NCI-H69 (cell line): ENCODE measurements at regions not wholly inside any gene's neighbourhood (a gene's known extent, or its start where the extent isn't known, plus 50 kb on each side); places are given as distances from the start of the nearest gene placed in this dataset.

Experiments used
- DNase-seq: peaks from one replicate; lab custom pipeline; 2025; lab: John Stamatoyannopoulos, UW

- no peak for DNase-seq
Observed at GRCh38 chr2:215717501-215718381, 281.9 kb upstream of the FN1 start.

GRCh38 chr2:215716956-215717355, 281.1 kb upstream of the FN1 start:
- no peak for DNase-seq

GRCh38 chr2:215712871-215713790, 277.3 kb upstream of the FN1 start:
- no peak for DNase-seq

GRCh38 chr2:215712219-215712868, 276.5 kb upstream of the FN1 start:
- no peak for DNase-seq

GRCh38 chr2:215711471-215712034, 275.7 kb upstream of the FN1 start:
- no peak for DNase-seq

- DNase-seq = no peak
Observed at GRCh38 chr2:215707608-215708007, 271.7 kb upstream of the FN1 start.

GRCh38 chr2:215705771-215706361, 270.0 kb upstream of the FN1 start:
- no peak for DNase-seq

- DNase-seq = no peak
Observed at GRCh38 chr2:215705281-215705680, 269.4 kb upstream of the FN1 start.

- DNase-seq = no peak
Observed at GRCh38 chr2:215702116-215702902, 266.4 kb upstream of the FN1 start.

GRCh38 chr2:215699700-215700538, 264.1 kb upstream of the FN1 start:
- DNase-seq = no peak

GRCh38 chr2:215699018-215699417, 263.1 kb upstream of the FN1 start:
- no peak for DNase-seq

- no peak for DNase-seq
Observed at GRCh38 chr2:215698566-215698965, 262.7 kb upstream of the FN1 start.

GRCh38 chr2:215697496-215697895, 261.6 kb upstream of the FN1 start:
- DNase-seq = no peak

- DNase-seq = no peak
Observed at GRCh38 chr2:215697003-215697402, 261.1 kb upstream of the FN1 start.

GRCh38 chr2:215695861-215696260, 260.0 kb upstream of the FN1 start:
- no peak for DNase-seq

- DNase-seq = no peak
Observed at GRCh38 chr2:215693999-215694580, 258.2 kb upstream of the FN1 start.

- DNase-seq = no peak
Observed at GRCh38 chr2:215693193-215693998, 257.5 kb upstream of the FN1 start.

GRCh38 chr2:215692387-215693079, 256.7 kb upstream of the FN1 start:
- no peak for DNase-seq
